ENCODE measurements at regions not wholly inside any gene's neighbourhood (a gene's known extent, or its start where the extent isn't known, plus 50 kb on each side); places are given as distances from the start of the nearest gene placed in this dataset.

- no peak for TF ChIP-seq CTCF (conservative IDR thresholded peaks at IDR 0.05; ENCODE audit: low read length)
- TF ChIP-seq EZH2phosphoT487 (IDR thresholded peaks at IDR 0.05; ENCODE audit: borderline replicate concordance): no peak
Observed at GRCh38 chr7:15781944-15782343, 95.5 kb upstream of the MEOX2 start.
